Right atrium auricular region (tissue), 2 donors: ENCODE measurements at regions not wholly inside any gene's neighbourhood (a gene's known extent, or its start where the extent isn't known, plus 50 kb on each side); places are given as distances from the start of the nearest gene placed in this dataset.

Experiments
- DNase-seq: peaks from one replicate; pipeline ENCODE4 v3.0.0-alpha.2; 2019; ENCODE audit warnings: low spot score
- H3K27ac ChIP-seq, 2 donors: fragments of 200-600 bp; sonication (generic); 1 replicate in 1 of 2; 2 replicates in 1 of 2; pipeline ENCODE4 v1.5.1; 2016 to 2019
- H3K27me3 ChIP-seq, 2 donors: fragments of 200-600 bp; sonication (generic); one replicate each; pipeline versions ENCODE4 v1.5.1 to v1.6.0; 2017 to 2019
- H3K36me3 ChIP-seq: fragments of 200-600 bp; sonication (generic); one replicate; pipeline ENCODE4 v1.5.1; 2016
- H3K4me1 ChIP-seq, 2 donors: fragments of 200-600 bp; sonication (generic); one replicate each; pipeline versions ENCODE4 v1.5.1 to v1.6.0; 2017 to 2019
- H3K4me3 ChIP-seq, 2 donors: fragments of 200-600 bp; sonication (generic); 1 replicate in 1 of 2; 2 replicates in 1 of 2; pipeline ENCODE4 v1.5.1; 2017 to 2019; ENCODE audit warnings: mild to moderate bottlenecking in 1 of 2, moderate library complexity in 1 of 2
- H3K9me3 ChIP-seq, 2 donors: fragments of 200-600 bp; sonication (generic); one replicate each; pipeline ENCODE4 v1.5.1; 2019
- CTCF ChIP-seq, 2 donors: fragments of 200-600 bp; sonication (generic); IDR thresholded peaks; one replicate each; pipeline ENCODE4 v1.5.1; 2019; ENCODE audit warnings: antibody characterized with exemption in 2 of 2

- H3K36me3 ChIP-seq, result no peaks in the 10 kb centered on the region
- no peak for TF ChIP-seq CTCF (IDR thresholded peaks at IDR 0.05)
- no peak for DNase-seq
- H3K27me3 ChIP-seq, result no peaks in the 10 kb centered on the region
- H3K4me1 ChIP-seq, result no peaks in the 10 kb centered on the region
- H3K27ac ChIP-seq, result no peak overlapping the region
- no peak overlapping the region for H3K4me3 ChIP-seq
- no peaks in the 10 kb centered on the region for H3K9me3 ChIP-seq
Measured at GRCh38 chr2:122144884-122145283, 389.4 kb downstream of the TSN start.

- DNase-seq, result no peak
- no peak for TF ChIP-seq CTCF (IDR thresholded peaks at IDR 0.05)
- no peak overlapping the region for H3K27ac ChIP-seq
Measured at GRCh38 chr2:122145856-122146255, 390.4 kb downstream of the TSN start.

DNA sequence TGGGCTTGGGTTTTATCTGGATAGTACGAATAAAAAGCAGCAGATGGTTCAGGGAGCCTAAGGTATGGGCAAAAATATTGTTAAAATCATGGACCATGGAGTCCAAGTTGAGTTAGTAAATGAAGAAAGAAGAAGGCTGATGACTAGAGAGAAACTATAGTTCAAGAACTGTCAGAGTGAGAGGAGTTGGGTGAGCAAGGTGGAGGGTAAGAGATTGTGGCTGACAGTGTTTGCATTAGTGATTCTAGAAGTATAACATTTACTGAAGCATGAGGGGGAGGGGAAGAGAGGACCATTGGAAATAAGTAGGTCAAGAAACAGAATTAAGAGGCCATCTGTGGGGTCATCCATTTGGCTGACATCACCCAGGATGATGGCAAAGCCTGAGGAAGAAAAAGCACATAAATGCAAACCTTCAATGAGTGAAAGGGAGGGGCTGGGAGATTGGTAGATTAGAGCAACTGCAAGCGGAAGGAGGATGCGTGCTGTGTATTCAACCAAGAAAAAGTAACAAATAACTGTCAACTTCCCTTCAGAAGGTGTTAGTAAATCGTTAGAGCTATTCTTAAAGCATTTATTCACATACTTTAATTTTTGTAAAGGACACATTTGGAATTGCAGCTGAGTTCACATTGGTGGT lies 392.8 kb downstream of the TSN start:
- no peak overlapping the region for H3K27ac ChIP-seq
- TF ChIP-seq CTCF (IDR thresholded peaks at IDR 0.05), result no peak
- DNase-seq, result no peak
- H3K27me3 ChIP-seq, result no peaks in the 10 kb centered on the region
- H3K9me3 ChIP-seq, result no peaks in the 10 kb centered on the region
- no peaks in the 10 kb centered on the region for H3K4me1 ChIP-seq
- no peaks in the 10 kb centered on the region for H3K36me3 ChIP-seq
- H3K4me3 ChIP-seq, result no peak overlapping the region

More at GRCh38 chr2:122145856-122146255, 390.4 kb downstream of the TSN start:
- Histone ChIP-seq H3K27me3 (no peaks in the 10 kb centered on the region), H3K36me3 (no peaks in the 10 kb centered on the region), H3K9me3 (no peaks in the 10 kb centered on the region), H3K4me1 (no peaks in the 10 kb centered on the region), H3K4me3 (no peak overlapping the region)

DNA sequence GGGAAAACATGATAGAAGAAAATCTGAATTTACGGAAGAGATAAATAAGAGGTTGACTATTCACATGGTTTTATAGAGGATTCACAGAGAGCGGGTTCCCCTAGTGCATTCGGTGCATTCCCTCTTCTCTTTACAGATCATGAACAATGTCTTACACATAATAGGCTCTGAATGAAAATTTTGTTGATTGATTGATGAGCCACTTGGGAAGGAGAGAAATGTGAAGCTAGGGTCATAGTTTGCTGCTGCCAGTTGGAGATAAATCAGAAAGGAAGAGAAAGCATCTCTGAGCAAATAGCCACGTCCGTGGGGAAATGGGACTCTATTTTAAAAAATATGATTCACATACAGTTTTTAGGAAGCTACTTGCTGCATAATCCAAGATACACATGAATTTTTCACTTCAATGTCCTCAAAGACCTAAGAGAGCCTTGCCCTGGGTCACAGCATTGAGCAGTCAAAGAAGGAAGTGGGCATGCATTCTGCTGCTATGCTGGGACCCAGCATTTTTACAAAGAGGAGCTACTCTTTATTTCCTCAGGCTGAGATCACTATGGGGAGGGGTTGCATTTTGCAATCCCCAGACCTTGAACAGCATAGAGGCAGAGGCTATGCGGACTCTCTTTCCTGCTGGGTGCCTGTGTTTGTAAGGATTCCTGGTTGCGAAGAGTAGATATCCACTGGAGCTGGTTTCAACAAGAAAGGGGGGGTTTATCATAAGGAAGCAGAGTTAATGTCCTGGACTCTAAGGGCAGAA lies 395.3 kb downstream of the TSN start:
- H3K36me3 ChIP-seq, result no peaks in the 10 kb centered on the region
- H3K9me3 ChIP-seq, result no peaks in the 10 kb centered on the region
- no peak overlapping the region for H3K4me3 ChIP-seq
- DNase-seq, result no peak
- H3K4me1 ChIP-seq, result no peaks in the 10 kb centered on the region
- TF ChIP-seq CTCF (IDR thresholded peaks at IDR 0.05), result no peak
- H3K27me3 ChIP-seq, result no peaks in the 10 kb centered on the region
- no peak overlapping the region for H3K27ac ChIP-seq

- H3K27ac ChIP-seq, result no peak overlapping the region
- no peaks in the 10 kb centered on the region for H3K4me1 ChIP-seq
- no peaks in the 10 kb centered on the region for H3K36me3 ChIP-seq
- DNase-seq, result no peak
- TF ChIP-seq CTCF (IDR thresholded peaks at IDR 0.05), result no peak
- no peak overlapping the region for H3K4me3 ChIP-seq
- no peaks in the 10 kb centered on the region for H3K27me3 ChIP-seq
- no peaks in the 10 kb centered on the region for H3K9me3 ChIP-seq
Measured at GRCh38 chr2:122152571-122152970, 397.1 kb downstream of the TSN start.
